Common myeloid progenitor, CD34-positive (primary cell): ENCODE measurements at regions not wholly inside any gene's neighbourhood (a gene's known extent, or its start where the extent isn't known, plus 50 kb on each side); places are given as distances from the start of the nearest gene placed in this dataset.

ENCODE experiments used
- CTCF ChIA-PET: fragments of 350-600 bp; sonication (Branson Sonifier 250); formaldehyde crosslinking; loops from one replicate; lab custom pipeline; 2021; ENCODE audit warnings: antibody characterized with exemption; lab: Charles Lee
- POLR2A ChIA-PET: fragments of 350-600 bp; sonication (Branson Sonifier 250); formaldehyde crosslinking; loops from one replicate; lab custom pipeline; 2021; ENCODE audit warnings: antibody characterized with exemption; lab: Charles Lee
- DNase-seq, 3 donors: peaks; one replicate each; pipeline versions ENCODE4 v3.0.0 to v3.0.0-alpha.2; 2013
- H3K27ac ChIP-seq, 2 experiments: 1 replicate in 1 of 2; 2 replicates in 1 of 2; pipeline ENCODE4 v1.7.0; 2013; ENCODE audit warnings: inconsistent platforms in 2 of 2, low read length in 2 of 2, mild to moderate bottlenecking in 2 of 2, low read depth in 1 of 2, moderate library complexity in 1 of 2; ENCODE audit not compliant: severe bottlenecking in 2 of 2, insufficient read depth in 1 of 2, poor library complexity in 1 of 2
- H3K27me3 ChIP-seq, 5 experiments: replicated peaks in 2 of 5; 1 replicate in 3 of 5; 2 replicates in 2 of 5; pipeline versions ENCODE4 v1.6.1 to v1.7.0; 2013; ENCODE audit warnings: low read length in 4 of 5, mild to moderate bottlenecking in 2 of 5, moderate library complexity in 2 of 5, inconsistent platforms in 1 of 5; ENCODE audit not compliant: insufficient read depth in 5 of 5, control insufficient read depth in 4 of 5
- H3K36me3 ChIP-seq, 4 experiments: 1 replicate in 2 of 4; 2 replicates in 2 of 4; pipeline versions ENCODE4 v1.6.1 to v1.7.0; 2013; ENCODE audit warnings: low read length in 3 of 4, control low read depth in 1 of 4, mild to moderate bottlenecking in 1 of 4; ENCODE audit not compliant: control insufficient read depth in 4 of 4, insufficient read depth in 4 of 4
- H3K4me1 ChIP-seq, 4 experiments: 1 replicate in 3 of 4; 2 replicates in 1 of 4; pipeline versions ENCODE4 v1.6.1 to v1.7.1; 2013; ENCODE audit warnings: low read length in 3 of 4, mild to moderate bottlenecking in 3 of 4, control low read depth in 1 of 4, inconsistent platforms in 1 of 4, moderate library complexity in 1 of 4; ENCODE audit not compliant: control insufficient read depth in 4 of 4, insufficient read depth in 4 of 4; ENCODE audit errors: control extremely low read depth in 1 of 4
- H3K4me3 ChIP-seq, 7 experiments: 1 replicate in 4 of 7; 2 replicates in 3 of 7; pipeline versions ENCODE4 v1.5.1 to v1.7.0; 2013; ENCODE audit warnings: mild to moderate bottlenecking in 7 of 7, low read length in 6 of 7, moderate library complexity in 6 of 7, inconsistent platforms in 2 of 7, low read depth in 2 of 7, control low read depth in 1 of 7; ENCODE audit not compliant: insufficient read depth in 4 of 7, control insufficient read depth in 1 of 7; ENCODE audit errors: extremely low read depth in 1 of 7
- H3K9me3 ChIP-seq, 5 experiments: 1 replicate in 4 of 5; 2 replicates in 1 of 5; pipeline versions ENCODE4 v1.6.1 to v1.7.1; 2013; ENCODE audit warnings: low read length in 4 of 5, mild to moderate bottlenecking in 2 of 5, inconsistent platforms in 1 of 5, low read depth in 1 of 5, moderate library complexity in 1 of 5; ENCODE audit not compliant: control insufficient read depth in 4 of 5, insufficient read depth in 2 of 5; ENCODE audit errors: control extremely low read depth in 1 of 5
- WGBS: methylation state at CpG from one replicate; pipeline ENCODE4 v1.1.5; 2013; ENCODE audit not compliant: insufficient coverage; 5-methylcytosine and 5-hydroxymethylcytosine counted together

- no peak overlapping the region for H3K27ac ChIP-seq
- ChIA-PET POLR2A (no interaction called here), CTCF (interaction anchor here (1.0 to 5.5 kb wide), 10 partner anchors 10 to 193 kb away, joined by 3 to 123 read pairs (median 6); no protein-coding TSS in a partner anchor)
- H3K36me3 ChIP-seq: no peaks in the 10 kb centered on the region
- peaks cover 0 to 5% (median 2%) of the 10 kb centered on the region in 4 experiments for H3K4me1 ChIP-seq
- no peak overlapping the region for H3K4me3 ChIP-seq
- no peaks in the 10 kb centered on the region for H3K9me3 ChIP-seq
- WGBS: 88% methylated on average over 5 of the region's 9 CpGs
- DNase-seq: no peak
- peaks cover 0 to 12% (median 3%) of the 10 kb centered on the region in 5 experiments for H3K27me3 ChIP-seq
Observed at GRCh38 chr15:45428491-45428890, 50.1 kb upstream of the GATM start.
